ENCODE measurements at regions not wholly inside any gene's neighbourhood (a gene's known extent, or its start where the extent isn't known, plus 50 kb on each side); places are given as distances from the start of the nearest gene placed in this dataset.

DNA sequence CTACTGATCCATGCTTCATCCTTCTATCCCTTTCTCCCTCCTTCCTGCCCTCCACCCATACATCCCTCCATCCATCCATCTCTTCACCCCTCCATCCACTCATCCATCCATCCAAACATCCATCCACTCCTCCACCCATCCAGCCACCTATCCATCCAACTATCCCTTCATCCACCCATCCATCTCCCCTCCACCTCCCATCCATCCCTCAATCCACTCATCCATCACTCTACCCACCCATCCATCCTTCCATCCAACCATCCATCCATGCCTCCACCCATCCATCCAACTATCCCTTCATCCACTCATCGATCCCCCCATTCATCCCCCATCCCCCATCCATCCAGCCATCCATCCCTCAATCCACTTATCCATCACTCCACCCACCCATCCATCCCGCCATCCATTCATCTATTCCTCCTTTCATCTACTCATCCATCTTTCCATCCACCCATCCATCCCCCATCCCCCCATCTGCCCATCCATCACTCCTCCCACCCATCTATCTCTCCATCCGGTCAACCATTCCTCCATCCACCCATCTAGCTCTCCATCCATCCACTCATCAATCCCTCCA is 132.4 kb upstream of the IQSEC1 start:
- TF ChIP-seq POLR2A (IDR thresholded peaks at IDR 0.05; ENCODE audit: low read length) (no peak), GATA1 (IDR thresholded peaks at IDR 0.05; ENCODE audit: low read depth, low read length) (no peak)
